K562 (cell line): ENCODE measurements at regions not wholly inside any gene's neighbourhood (a gene's known extent, or its start where the extent isn't known, plus 50 kb on each side); places are given as distances from the start of the nearest gene placed in this dataset.

Source experiments
- ATAC-seq: fragments of 200-7000 bp; cut with Tn5 transposase; 3 replicates; pipeline ENCODE4 v1.9.1; 2020; ENCODE audit warnings: moderate library complexity
- BruUV-seq: library from RNA; stranded (reverse); fragments of 400-500 nt; replicated peaks from 2 replicates; lab custom pipeline; 2021; lab: Mats Ljungman, UMichigan
- CTCF ChIA-PET: fragments of 300-600 bp; formaldehyde crosslinking; extraction: SDS; loops from one replicate; lab custom pipeline; 2021; ENCODE audit warnings: low intra/inter-chr PET ratio; lab: Yijun Ruan, JAX
- POLR2A ChIA-PET: fragments of 300-600, 350-650 bp; sonication (Branson Sonifier 250); formaldehyde crosslinking; extraction: SDS; loops from one replicate; lab custom pipeline; 2021; ENCODE audit warnings: antibody characterized with exemption, inconsistent platforms; lab: Yijun Ruan, JAX
- DNase-seq, 4 experiments: peaks; one replicate each; pipeline versions ENCODE4 v3.0.0 to v3.0.0-alpha.2; 2011 to 2018; ENCODE audit warnings: low spot score in 3 of 4, mixed read lengths in 3 of 4; ENCODE audit errors: extremely low read depth in 1 of 4
- FAIRE-seq: peaks from 2 replicates; lab custom pipeline; 2011; peaks lifted over from hg19 to GRCh38; lab: Jason Lieb, UNC
- H2AFZ ChIP-seq: 2 replicates; pipeline ENCODE4 v1.6.0; 2011; ENCODE audit warnings: low read depth, low read length, control low read depth, inconsistent platforms
- H3K27ac ChIP-seq: fragments of 200-600 bp; 3 replicates; pipeline ENCODE4 v1.8.0; 2011; ENCODE audit warnings: low read depth, mild to moderate bottlenecking, control low read depth, inconsistent platforms, low read length, moderate library complexity, mixed read lengths; ENCODE audit errors: extremely low read depth
- H3K27me3 ChIP-seq, 2 experiments: fragments of 300-600 bp in 1 of 2; 2 replicates in 1 of 2; 3 replicates in 1 of 2; pipeline versions ENCODE4 v1.6.0 to v1.8.0; 2011; ENCODE audit warnings: inconsistent platforms in 2 of 2, low read length in 2 of 2, mild to moderate bottlenecking in 1 of 2, mixed read lengths in 1 of 2, moderate library complexity in 1 of 2; ENCODE audit not compliant: control insufficient read depth in 2 of 2, insufficient read depth in 2 of 2
- H3K36me3 ChIP-seq: fragments of 300-600 bp; 3 replicates; pipeline ENCODE4 v1.8.0; 2011; ENCODE audit warnings: mild to moderate bottlenecking, low read length, inconsistent platforms; ENCODE audit not compliant: control insufficient read depth, insufficient read depth
- H3K4me1 ChIP-seq, 2 experiments: fragments of 200-600 bp in 1 of 2; replicated peaks in 1 of 2; 2 replicates in 1 of 2; 3 replicates in 1 of 2; pipeline versions ENCODE4 v1.5.1 to v1.8.0; 2011; ENCODE audit warnings: inconsistent platforms in 2 of 2, low read length in 2 of 2, mild to moderate bottlenecking in 1 of 2, mixed read lengths in 1 of 2, moderate library complexity in 1 of 2; ENCODE audit not compliant: control insufficient read depth in 2 of 2, insufficient read depth in 2 of 2
- H3K4me2 ChIP-seq: 2 replicates; pipeline ENCODE4 v1.6.1; 2011; ENCODE audit warnings: low read length, control low read depth, inconsistent platforms, mixed read lengths; ENCODE audit not compliant: insufficient read depth
- H3K4me3 ChIP-seq: fragments of 200-600 bp; sonication (generic), shearing (Covaris generic); 2 replicates; pipeline ENCODE4 v1.5.1; 2016; ENCODE audit warnings: control low read depth, inconsistent platforms
- H3K79me2 ChIP-seq: fragments of 200-600 bp; 3 replicates; pipeline ENCODE4 v1.8.0; 2011; ENCODE audit warnings: low read length, inconsistent platforms; ENCODE audit not compliant: control insufficient read depth, insufficient read depth
- H3K9ac ChIP-seq, 2 experiments: 2 replicates each; pipeline versions ENCODE4 v1.6.0 to v1.6.1; 2011; ENCODE audit warnings: low read depth in 2 of 2, low read length in 2 of 2, control low read depth in 1 of 2, inconsistent platforms in 1 of 2, mild to moderate bottlenecking in 1 of 2, mixed read lengths in 1 of 2; ENCODE audit not compliant: insufficient read depth in 1 of 2
- H3K9me1 ChIP-seq: one replicate; pipeline ENCODE4 v1.6.0; 2011; ENCODE audit warnings: inconsistent platforms, mild to moderate bottlenecking, low read length, moderate library complexity; ENCODE audit not compliant: control insufficient read depth, insufficient read depth
- H3K9me3 ChIP-seq: replicated peaks from 2 replicates; pipeline ENCODE4 v1.5.1; 2011; ENCODE audit warnings: low read depth, low read length, inconsistent platforms; ENCODE audit not compliant: control insufficient read depth, insufficient read depth
- H4K20me1 ChIP-seq: replicated peaks from 2 replicates; pipeline ENCODE4 v1.6.1; 2011; ENCODE audit warnings: low read length, inconsistent platforms, mixed read lengths; ENCODE audit not compliant: control insufficient read depth, insufficient read depth
- CCNT2 ChIP-seq: IDR thresholded peaks from 2 replicates; pipeline ENCODE4 v1.6.1; 2011; ENCODE audit warnings: borderline replicate concordance, low read depth, mild to moderate bottlenecking, moderate library complexity, mixed read lengths, low read length; ENCODE audit not compliant: insufficient read length; ENCODE audit errors: extremely low read depth
- CHD2 ChIP-seq: IDR thresholded peaks from 2 replicates; pipeline ENCODE4 v1.6.1; 2011; ENCODE audit warnings: low read depth, low read length
- GTF2F1 ChIP-seq: IDR thresholded peaks from 2 replicates; pipeline ENCODE4 v1.6.1; 2011; ENCODE audit warnings: low read depth, low read length, improper control_type of control experiment
- HDGF ChIP-seq: fragments of 450-650 bp; IDR thresholded peaks from 2 replicates; pipeline ENCODE4 v1.6.1; 2016
- KDM2B ChIP-seq: fragments of 250-450 bp; sonication (Bioruptor Pico); IDR thresholded peaks from 2 replicates; pipeline ENCODE4 v1.8.0; 2021; ENCODE audit warnings: mild to moderate bottlenecking, moderate library complexity
- LARP7 ChIP-seq: fragments of 450-650 bp; IDR thresholded peaks from 2 replicates; pipeline ENCODE4 v1.6.1; 2016
- NR2F6 ChIP-seq: fragments of 450-650 bp; formaldehyde crosslinking; IDR thresholded peaks from 2 replicates; pipeline ENCODE4 v1.4.0; 2020; ENCODE audit warnings: mild to moderate bottlenecking
- PURB ChIP-seq: sonication (generic); formaldehyde crosslinking; IDR thresholded peaks from 2 replicates; pipeline ENCODE4 v1.9.0; 2021; ENCODE audit warnings: low read depth, mild to moderate bottlenecking, missing genetic modification reagents
- ZBTB49 ChIP-seq: sonication (generic); formaldehyde crosslinking; IDR thresholded peaks from 2 replicates; pipeline ENCODE4 v1.8.0; 2022; ENCODE audit warnings: missing genetic modification reagents, mild to moderate bottlenecking, borderline replicate concordance
- ZNF174 ChIP-seq: fragments of 250-450 bp; sonication (Bioruptor Pico); IDR thresholded peaks from 2 replicates; pipeline ENCODE4 v1.4.0; 2020; ENCODE audit warnings: mild to moderate bottlenecking
- WGBS: fragments of 100-300 bp; shearing (Covaris generic); methylation state at CpG from one replicate; pipeline ENCODE4 v1.1.6; 2016; ENCODE audit warnings: low coverage, mixed read lengths; ENCODE audit not compliant: insufficient coverage; ENCODE audit errors: missing lambda C conversion rate; 5-methylcytosine and 5-hydroxymethylcytosine counted together
- in situ Hi-C: fragments of 300-500 bp; cut with MboI; formaldehyde crosslinking; loops from 4 replicates; pipeline ENCODE4 v1.15.0; 2018; ENCODE audit warnings: inconsistent platforms, mixed read lengths
- intact Hi-C: fragments of 100-400 bp; cut with micrococcal nuclease; formaldehyde crosslinking; loops from 2 replicates; pipeline ENCODE4 v1.14.2; 2022

- no peak for TF ChIP-seq CCNT2
Observed at GRCh38 chr1:55931081-55931940, 648.1 kb downstream of the PLPP3 start (continued).

- H3K4me2 ChIP-seq = no peak overlapping the region
- no peak overlapping the region for H3K9ac ChIP-seq
- ATAC-seq = no peak
- no peak for TF ChIP-seq NR2F6
- no peak for TF ChIP-seq ZNF174 (CRISPR knock-in tag)
- TF ChIP-seq HDGF = no peak
- TF ChIP-seq KDM2B = no peak
- TF ChIP-seq GTF2F1 = no peak
- TF ChIP-seq LARP7 = no peak
- no peak for TF ChIP-seq CHD2
- no peak for TF ChIP-seq ZBTB49 (CRISPR knock-in tag)
- no peak for TF ChIP-seq PURB (CRISPR knock-in tag)
- TF ChIP-seq, all 486 proteins: peak for 0
- in situ Hi-C loops = no loop called here
- H4K20me1 ChIP-seq = no peaks in the 10 kb centered on the region
- intact Hi-C loops = no loop called here
- FAIRE-seq (no peak), DNase-seq (no peak)
- no peaks in the 10 kb centered on the region for H3K36me3 ChIP-seq
- ChIA-PET POLR2A (interaction anchor here (0.6 kb wide), 1 partner anchor 10 kb away, joined by 3 read pairs; no protein-coding TSS in a partner anchor), CTCF (interaction anchor here (0.5 to 0.6 kb wide), 2 partner anchors 974 to 1845 kb away, joined by 3 read pairs; no protein-coding TSS in a partner anchor)
- H3K9me3 ChIP-seq = no peaks in the 10 kb centered on the region
- no peak overlapping the region for H2AFZ ChIP-seq
- no peaks in the 10 kb centered on the region for H3K4me1 ChIP-seq
- H3K27ac ChIP-seq = no peak overlapping the region
- WGBS = 0% methylated on average over 1 of the region's 1 CpG
- H3K9me1 ChIP-seq = no peaks in the 10 kb centered on the region
- H3K27me3 ChIP-seq = no peaks in the 10 kb centered on the region
- H3K79me2 ChIP-seq = no peaks in the 10 kb centered on the region
- H3K4me3 ChIP-seq = no peak overlapping the region
- BruUV-seq = no TSS peak
Observed at GRCh38 chr1:55929652-55930051, 649.7 kb downstream of the PLPP3 start.
